NCI-H1417 treated with DMSO at 0.1 percent for 48 hours (cell line): ENCODE measurements at regions not wholly inside any gene's neighbourhood (a gene's known extent, or its start where the extent isn't known, plus 50 kb on each side); places are given as distances from the start of the nearest gene placed in this dataset.
"Not testable (repeated sequence)": the region's sequence is repeated elsewhere in the genome, so short reads cannot be mapped to it uniquely, and the experiment has no call there.

ENCODE experiments used
- DNase-seq: peaks from one replicate; lab custom pipeline; 2025; lab: John Stamatoyannopoulos, UW

GRCh38 chr2:191476901-191477300 lies 201.0 kb upstream of the NABP1 start:
- DNase-seq = no peak

- DNase-seq = no peak
Measured at GRCh38 chr2:191478799-191479679, 198.9 kb upstream of the NABP1 start.

GRCh38 chr2:191479680-191480023 lies 198.3 kb upstream of the NABP1 start:
- DNase-seq = no peak

- no peak for DNase-seq
Measured at GRCh38 chr2:191481305-191482070, 196.4 kb upstream of the NABP1 start.

- no peak for DNase-seq
Measured at GRCh38 chr2:191483117-191483516, 194.8 kb upstream of the NABP1 start.

- no peak for DNase-seq
Measured at GRCh38 chr2:191486584-191487320, 191.2 kb upstream of the NABP1 start.

GRCh38 chr2:191488135-191488534 lies 189.8 kb upstream of the NABP1 start:
- DNase-seq = no peak

GRCh38 chr2:191489177-191489576 lies 188.8 kb upstream of the NABP1 start:
- DNase-seq = no peak

- DNase-seq = no peak
Measured at GRCh38 chr2:191496838-191497237, 181.1 kb upstream of the NABP1 start.

GRCh38 chr2:191497822-191498221 lies 180.1 kb upstream of the NABP1 start:
- no peak for DNase-seq

- no peak for DNase-seq
Measured at GRCh38 chr2:191499050-191499449, 178.9 kb upstream of the NABP1 start.

GRCh38 chr2:191499874-191500565 lies 177.9 kb upstream of the NABP1 start:
- no peak for DNase-seq

GRCh38 chr2:191500566-191500883 lies 177.4 kb upstream of the NABP1 start:
- DNase-seq = no peak

- DNase-seq = no peak
Measured at GRCh38 chr2:191500884-191501560, 176.9 kb upstream of the NABP1 start.

GRCh38 chr2:191501561-191502168 lies 176.3 kb upstream of the NABP1 start:
- DNase-seq = no peak

- no peak for DNase-seq
Measured at GRCh38 chr2:191506515-191506914, 171.4 kb upstream of the NABP1 start.

GRCh38 chr2:191507252-191507853 lies 170.6 kb upstream of the NABP1 start:
- DNase-seq = not testable (repeated sequence)

- no peak for DNase-seq
Measured at GRCh38 chr2:191508738-191509137, 169.2 kb upstream of the NABP1 start.

- DNase-seq = no peak
Measured at GRCh38 chr2:191512216-191512835, 165.6 kb upstream of the NABP1 start.

- DNase-seq = no peak
Measured at GRCh38 chr2:191512874-191513273, 165.1 kb upstream of the NABP1 start.
